Liver (tissue), 8 donors: ENCODE measurements at regions not wholly inside any gene's neighbourhood (a gene's known extent, or its start where the extent isn't known, plus 50 kb on each side); places are given as distances from the start of the nearest gene placed in this dataset.

Experiments used
- DNase-seq: peaks from one replicate; pipeline ENCODE4 v3.0.0-alpha.2; 2017; ENCODE audit warnings: low spot score
- H3K27ac ChIP-seq, 2 donors: one replicate each; pipeline ENCODE4 v1.7.0; 2013; ENCODE audit warnings: inconsistent platforms in 2 of 2, low read length in 2 of 2, control low read depth in 1 of 2, low read depth in 1 of 2, mild to moderate bottlenecking in 1 of 2
- H3K27me3 ChIP-seq, 4 donors: one replicate each; pipeline versions ENCODE4 v1.6.1 to v1.7.0; 2013; ENCODE audit warnings: low read length in 3 of 4, inconsistent platforms in 1 of 4, mild to moderate bottlenecking in 1 of 4, moderate library complexity in 1 of 4; ENCODE audit not compliant: control insufficient read depth in 4 of 4, insufficient read depth in 4 of 4
- H3K36me3 ChIP-seq, 4 donors: one replicate each; pipeline versions ENCODE4 v1.6.1 to v1.7.0; 2013; ENCODE audit warnings: low read length in 3 of 4, mild to moderate bottlenecking in 3 of 4, low read depth in 1 of 4, moderate library complexity in 1 of 4; ENCODE audit not compliant: control insufficient read depth in 4 of 4, insufficient read depth in 3 of 4
- H3K4me1 ChIP-seq, 4 donors: one replicate each; pipeline versions ENCODE4 v1.6.1 to v1.7.0; 2013; ENCODE audit warnings: low read length in 3 of 4, mild to moderate bottlenecking in 3 of 4, moderate library complexity in 1 of 4; ENCODE audit not compliant: control insufficient read depth in 4 of 4, insufficient read depth in 4 of 4
- H3K4me3 ChIP-seq, 3 donors: one replicate each; pipeline versions ENCODE4 v1.6.1 to v1.7.0; 2013; ENCODE audit warnings: low read length in 3 of 3, control low read depth in 1 of 3, low read depth in 1 of 3, mild to moderate bottlenecking in 1 of 3
- H3K9ac ChIP-seq, 2 donors: one replicate each; pipeline ENCODE4 v1.7.0; 2013; ENCODE audit warnings: low read length in 2 of 2, mild to moderate bottlenecking in 2 of 2, moderate library complexity in 2 of 2, control low read depth in 1 of 2, low read depth in 1 of 2
- H3K9me3 ChIP-seq, 4 donors: one replicate each; pipeline versions ENCODE4 v1.6.1 to v1.7.0; 2013; ENCODE audit warnings: low read length in 3 of 4; ENCODE audit not compliant: control insufficient read depth in 4 of 4
- CTCF ChIP-seq: fragments of 150-350 bp; IDR thresholded peaks from 2 replicates; pipeline ENCODE4 v1.5.1; 2017; ENCODE audit warnings: improper control_type of control experiment, low read depth, low read length; ENCODE audit not compliant: missing input control
- EGR1 ChIP-seq, 2 donors: IDR thresholded peaks; 2 replicates each; pipeline ENCODE4 v1.6.1; 2016 to 2018; ENCODE audit warnings: antibody characterized with exemption in 2 of 2, low read depth in 2 of 2
- FOXA1 ChIP-seq: IDR thresholded peaks from 2 replicates; pipeline ENCODE4 v1.6.1; 2016; ENCODE audit warnings: antibody characterized with exemption
- FOXA2 ChIP-seq: IDR thresholded peaks from 2 replicates; pipeline ENCODE4 v1.6.1; 2016; ENCODE audit warnings: antibody characterized with exemption
- GABPA ChIP-seq, 2 donors: IDR thresholded peaks in 1 of 2; conservative IDR thresholded peaks in 1 of 2; 2 replicates each; pipeline ENCODE4 v1.6.1; 2016; ENCODE audit warnings: antibody characterized with exemption in 2 of 2, mild to moderate bottlenecking in 1 of 2, moderate library complexity in 1 of 2
- HNF4A ChIP-seq, 2 donors: conservative IDR thresholded peaks; 2 replicates each; pipeline ENCODE4 v1.6.1; 2016; ENCODE audit warnings: antibody characterized with exemption in 2 of 2, mild to moderate bottlenecking in 2 of 2
- HNF4G ChIP-seq: IDR thresholded peaks from 2 replicates; pipeline ENCODE4 v1.6.1; 2016; ENCODE audit warnings: antibody characterized with exemption
- JUND ChIP-seq, 2 donors: IDR thresholded peaks; 2 replicates each; pipeline ENCODE4 v1.6.1; 2016; ENCODE audit warnings: antibody characterized with exemption in 2 of 2
- MAX ChIP-seq: IDR thresholded peaks from 2 replicates; pipeline ENCODE4 v1.6.1; 2016; ENCODE audit warnings: antibody characterized with exemption
- NR2F2 ChIP-seq: IDR thresholded peaks from 2 replicates; pipeline ENCODE4 v1.6.1; 2016; ENCODE audit warnings: antibody characterized with exemption
- RAD21 ChIP-seq, 2 donors: IDR thresholded peaks; 2 replicates each; pipeline ENCODE4 v1.6.1; 2016; ENCODE audit warnings: antibody characterized with exemption in 2 of 2, mild to moderate bottlenecking in 2 of 2
- REST ChIP-seq: IDR thresholded peaks from 2 replicates; pipeline ENCODE4 v1.6.1; 2016; ENCODE audit warnings: antibody characterized with exemption, mild to moderate bottlenecking
- RXRA ChIP-seq, 2 donors: IDR thresholded peaks; 2 replicates each; pipeline ENCODE4 v1.6.1; 2017 to 2018; ENCODE audit warnings: antibody characterized with exemption in 2 of 2, mild to moderate bottlenecking in 1 of 2
- SP1 ChIP-seq: IDR thresholded peaks from 2 replicates; pipeline ENCODE4 v1.6.1; 2018; ENCODE audit warnings: antibody characterized with exemption, mild to moderate bottlenecking
- TAF1 ChIP-seq: conservative IDR thresholded peaks from 2 replicates; pipeline ENCODE4 v1.6.1; 2016; ENCODE audit warnings: antibody characterized with exemption, mild to moderate bottlenecking
- YY1 ChIP-seq: IDR thresholded peaks from 2 replicates; pipeline ENCODE4 v1.6.1; 2016; ENCODE audit warnings: antibody characterized with exemption, mild to moderate bottlenecking
- WGBS: extraction: QIAGEN DNeasy Blood & Tissue Kit; methylation state at CpG from one replicate; pipeline ENCODE4 v1.1.7; 2013; 5-methylcytosine and 5-hydroxymethylcytosine counted together
- TF ChIP-seq, protein P1 (sequence below): IDR thresholded peaks from 2 replicates; pipeline ENCODE4 v1.6.1; 2016; ENCODE audit warnings: antibody characterized with exemption
- donor health status: healthy.
- donor health status: healthy.
- donor health status: healthy.
- donor health status: healthy.
- donor health status: healthy.

DNA sequence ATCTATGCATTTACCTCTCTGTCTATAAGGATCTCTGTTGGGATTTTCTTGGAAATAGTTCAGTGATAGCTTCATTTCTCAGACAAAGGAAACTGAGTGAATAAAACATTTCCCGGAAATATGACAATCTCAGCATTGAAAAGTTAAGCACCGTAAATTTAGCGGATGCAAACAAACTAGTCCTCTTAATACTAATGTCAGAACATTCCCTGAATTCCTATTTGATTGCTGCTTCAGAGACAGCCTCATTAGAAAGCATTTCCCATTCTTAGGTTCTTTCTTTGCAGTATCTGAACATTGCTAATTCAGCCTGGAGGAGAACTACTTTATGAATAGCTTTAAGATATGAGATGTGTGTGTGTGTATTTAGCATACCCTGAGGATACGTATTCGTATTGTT, 101.3 kb downstream of the NR2F2 start (continued):
- TF ChIP-seq CTCF (no peak), GABPA (IDR thresholded peaks at IDR 0.05 in 1 of 2, conservative IDR thresholded peaks at IDR 0.05 in 1 of 2) (no peak), MAX (no peak)

DNA sequence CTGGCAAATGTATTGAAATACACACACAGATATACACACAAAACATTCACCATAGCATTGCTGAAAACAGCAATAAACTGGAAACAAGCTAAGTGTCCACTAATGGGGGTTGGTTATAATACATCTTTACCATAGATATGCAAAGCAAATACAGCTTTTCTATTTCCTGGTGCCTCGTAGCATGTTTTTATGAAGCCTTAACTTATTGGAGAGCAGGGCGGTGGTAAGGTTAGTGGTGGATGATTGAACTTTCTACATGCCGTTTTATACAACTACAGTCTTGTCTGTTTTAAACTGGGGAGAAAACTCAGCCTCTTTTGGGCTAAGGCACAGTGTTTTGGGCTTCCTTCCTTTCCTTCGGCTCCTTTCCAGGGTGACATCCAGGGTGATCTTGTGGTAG, 104.5 kb downstream of the NR2F2 start:
- Histone ChIP-seq H3K36me3 (no peaks in the 10 kb centered on the region), H3K27me3 (peaks cover 0 to 4% (median 2%) of the 10 kb centered on the region in 4 donors), H3K4me1 (no peaks in the 10 kb centered on the region), H3K27ac (no peak overlapping the region), H3K9ac (no peak overlapping the region), H3K4me3 (no peak overlapping the region), H3K9me3 (no peaks in the 10 kb centered on the region)
- TF ChIP-seq MAX, result no peak
- no peak for TF ChIP-seq JUND (IDR thresholded peaks at IDR 0.05)
- TF ChIP-seq SP1, result no peak
- no peak for TF ChIP-seq FOXA2
- TF ChIP-seq, protein P1, sequence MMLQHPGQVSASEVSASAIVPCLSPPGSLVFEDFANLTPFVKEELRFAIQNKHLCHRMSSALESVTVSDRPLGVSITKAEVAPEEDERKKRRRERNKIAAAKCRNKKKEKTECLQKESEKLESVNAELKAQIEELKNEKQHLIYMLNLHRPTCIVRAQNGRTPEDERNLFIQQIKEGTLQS, result no peak
- no peak for TF ChIP-seq FOXA1
- no peak for TF ChIP-seq TAF1
- no peak for TF ChIP-seq RXRA (IDR thresholded peaks at IDR 0.05)
- TF ChIP-seq YY1, result no peak
- no peak for DNase-seq
- WGBS, result 72% methylated on average over 4 of the region's 4 CpGs

DNA sequence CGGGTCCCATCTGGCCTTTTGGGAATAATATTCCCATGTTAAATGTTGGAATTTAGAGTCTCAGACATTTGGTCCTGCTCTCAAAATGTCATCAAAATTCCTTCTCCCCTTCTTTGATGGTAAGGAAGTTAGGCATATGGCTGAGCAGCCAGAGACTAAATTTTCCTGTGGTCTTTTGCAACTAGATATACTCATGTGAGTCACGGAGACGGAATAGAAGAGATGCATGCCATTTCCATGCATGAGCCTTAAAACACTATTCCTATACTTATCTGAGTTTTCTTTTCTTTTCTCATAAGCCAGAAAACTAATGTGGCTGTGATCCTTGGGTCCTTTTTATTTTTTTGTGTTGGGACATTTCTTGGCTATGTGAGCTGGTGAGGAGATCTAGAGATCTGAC, 105.3 kb downstream of the NR2F2 start:
- peaks cover 0 to 4% (median 1%) of the 10 kb centered on the region in 4 donors for H3K27me3 ChIP-seq
- no peak for TF ChIP-seq JUND (IDR thresholded peaks at IDR 0.05)
- TF ChIP-seq EGR1 (IDR thresholded peaks at IDR 0.05; ENCODE audit: low read depth in 2 of 2), result no peak
- no peak for TF ChIP-seq SP1
- TF ChIP-seq HNF4G, result no peak
- no peak for TF ChIP-seq RXRA (IDR thresholded peaks at IDR 0.05)
- TF ChIP-seq RAD21 (IDR thresholded peaks at IDR 0.05), result no peak
- no peak for TF ChIP-seq REST
- TF ChIP-seq CTCF, result no peak
- no peak for TF ChIP-seq FOXA2
- no peak for TF ChIP-seq GABPA (IDR thresholded peaks at IDR 0.05 in 1 of 2, conservative IDR thresholded peaks at IDR 0.05 in 1 of 2)
- TF ChIP-seq, protein P1, result no peak
- TF ChIP-seq YY1, result no peak
- TF ChIP-seq NR2F2, result no peak
- no peak for TF ChIP-seq HNF4A (conservative IDR thresholded peaks at IDR 0.05)
- no peak overlapping the region for H3K27ac ChIP-seq
- no peak overlapping the region for H3K4me3 ChIP-seq
- no peak overlapping the region for H3K9ac ChIP-seq
- H3K4me1 ChIP-seq, result no peaks in the 10 kb centered on the region
- 89% methylated on average over 3 of the region's 3 CpGs for WGBS
- no peak for DNase-seq
- no peaks in the 10 kb centered on the region for H3K9me3 ChIP-seq
- no peaks in the 10 kb centered on the region for H3K36me3 ChIP-seq
